OCI-LY3 (cell line): ENCODE measurements at regions not wholly inside any gene's neighbourhood (a gene's known extent, or its start where the extent isn't known, plus 50 kb on each side); places are given as distances from the start of the nearest gene placed in this dataset.

Experiments
- CTCF ChIP-seq: fragments of 200-600, 300-600 bp; sonication (generic); IDR thresholded peaks from 2 replicates; pipeline ENCODE4 v1.5.1; 2014; ENCODE audit warnings: antibody characterized with exemption, low read length, low read depth
- EZH2phosphoT487 ChIP-seq: fragments of 200-600 bp; shearing (Covaris generic); IDR thresholded peaks from 2 replicates; pipeline ENCODE4 v1.6.1; 2018; ENCODE audit warnings: antibody characterized with exemption, mixed run types, low read depth

- no peak for TF ChIP-seq CTCF
- TF ChIP-seq EZH2phosphoT487: no peak
Observed at GRCh38 chr11:109783014-109783413, 310.2 kb upstream of the ZC3H12C start.
